GM19372 (cell line): ENCODE measurements at regions not wholly inside any gene's neighbourhood (a gene's known extent, or its start where the extent isn't known, plus 50 kb on each side); places are given as distances from the start of the nearest gene placed in this dataset.

Experiments used
- ATAC-seq: cut with Tn5 transposase; IDR thresholded peaks from one replicate; pipeline ENCODE4 v1.9.1; 2021; ENCODE audit warnings: mild to moderate bottlenecking, low read depth, moderate library complexity; ENCODE audit not compliant: unreplicated experiment

DNA sequence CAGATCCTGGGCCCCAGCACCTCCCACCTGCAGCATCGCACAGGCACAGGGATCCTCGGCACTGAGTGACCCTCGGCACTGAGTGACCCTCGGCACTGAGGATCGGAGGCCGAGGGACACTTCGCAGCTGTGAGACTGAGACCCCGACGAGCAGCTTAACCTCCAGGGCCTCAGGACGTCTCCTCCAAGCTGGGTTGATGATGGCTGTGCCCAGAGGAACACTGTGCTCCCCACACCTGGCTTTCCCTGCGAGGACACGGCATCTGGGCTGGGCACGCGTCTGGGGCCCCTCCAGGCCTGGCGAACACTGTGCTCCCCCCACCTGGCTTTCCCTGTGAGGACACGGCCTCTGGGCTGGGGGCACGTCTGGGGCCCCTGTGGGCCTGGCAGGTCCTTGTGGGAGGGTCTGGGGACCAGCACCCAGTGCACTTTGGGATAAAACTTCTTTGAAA is 158.3 kb upstream of the PPP2R2D start:
- no peak for ATAC-seq

DNA sequence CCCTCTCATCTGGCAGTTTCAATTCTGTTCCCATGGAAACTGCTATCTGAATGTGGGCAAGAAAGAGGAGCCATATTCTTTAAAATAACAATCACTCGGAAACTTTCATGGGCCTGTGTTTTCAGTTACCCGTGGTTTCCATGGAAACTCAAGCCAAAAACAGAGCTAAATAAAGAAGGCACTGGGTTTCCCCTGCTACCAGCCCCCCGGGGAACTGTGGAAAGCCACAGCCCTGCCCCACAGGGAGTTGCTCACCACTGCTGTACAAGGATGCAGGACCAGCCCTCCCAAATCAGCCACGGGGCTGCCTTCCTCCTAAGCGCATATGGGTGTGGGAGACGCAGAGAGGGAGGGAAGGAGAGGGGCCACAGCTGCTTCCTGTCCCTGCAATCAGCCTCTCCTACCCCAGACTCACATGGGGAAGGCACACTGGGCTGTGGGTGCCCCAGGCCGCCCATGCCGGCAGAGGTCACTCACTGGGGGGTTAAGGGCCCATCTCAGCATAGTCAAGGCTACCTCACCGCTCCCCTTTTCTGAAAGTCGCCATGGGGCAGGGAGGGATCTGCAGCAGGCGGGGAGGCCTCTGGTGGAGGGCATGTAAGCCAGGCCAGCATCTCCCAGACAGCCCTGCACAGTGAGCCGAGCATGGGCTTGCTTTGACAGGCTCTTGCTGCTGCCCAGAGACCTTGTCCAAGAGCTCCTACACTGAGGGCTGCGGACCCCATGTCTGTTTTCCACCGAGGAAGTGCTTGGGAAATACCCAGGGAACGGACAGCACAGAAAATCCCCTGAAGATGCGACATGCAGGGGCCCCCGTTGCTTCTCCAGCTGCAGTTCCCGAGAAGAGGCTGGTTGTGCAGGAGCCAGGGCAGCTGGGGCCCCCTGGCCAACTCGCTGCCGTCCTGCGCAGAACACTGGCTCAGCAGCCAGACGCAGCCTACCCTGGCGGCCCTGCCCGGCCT is 157.3 kb upstream of the PPP2R2D start:
- peak; percentile 61 for ATAC-seq

DNA sequence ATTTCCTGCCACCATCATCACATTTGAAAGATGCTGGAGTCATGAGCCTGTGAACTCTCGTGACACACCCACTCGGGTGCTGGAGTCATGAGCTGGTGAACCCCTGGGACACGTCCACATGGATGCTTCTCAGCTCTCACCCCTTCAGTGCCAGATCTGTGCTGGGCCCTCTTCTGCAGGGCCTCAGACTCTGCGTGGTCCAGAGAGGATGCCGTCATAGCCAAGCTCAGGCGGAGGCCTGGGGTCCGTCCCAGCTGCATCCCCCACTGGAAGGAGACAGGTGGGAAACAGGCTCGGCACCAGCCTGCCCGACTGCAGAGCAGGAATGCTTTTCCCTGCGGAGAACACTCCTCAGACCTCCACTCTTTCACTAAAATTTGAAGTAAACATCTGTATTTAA is 156.5 kb upstream of the PPP2R2D start:
- no peak for ATAC-seq

DNA sequence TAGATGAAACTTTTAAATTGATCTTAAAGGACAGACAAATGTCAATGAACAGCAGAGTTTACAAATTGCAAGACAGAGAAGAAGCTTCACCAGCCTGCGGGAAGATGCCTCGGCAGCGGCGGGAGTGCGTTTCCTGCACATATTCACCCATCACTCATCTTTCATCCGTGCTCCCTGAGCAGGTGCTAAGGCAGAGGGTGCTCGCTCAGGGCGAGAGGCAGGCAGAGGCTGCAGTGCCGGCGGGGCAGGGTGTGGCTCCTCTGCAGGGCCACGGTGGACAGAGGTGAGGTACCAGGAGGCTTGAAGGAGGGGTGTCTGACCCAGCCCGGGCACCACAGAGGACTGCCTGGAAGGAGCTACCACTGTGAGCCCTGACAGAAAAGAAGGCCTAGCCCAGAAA is 155.2 kb upstream of the PPP2R2D start:
- no peak for ATAC-seq

DNA sequence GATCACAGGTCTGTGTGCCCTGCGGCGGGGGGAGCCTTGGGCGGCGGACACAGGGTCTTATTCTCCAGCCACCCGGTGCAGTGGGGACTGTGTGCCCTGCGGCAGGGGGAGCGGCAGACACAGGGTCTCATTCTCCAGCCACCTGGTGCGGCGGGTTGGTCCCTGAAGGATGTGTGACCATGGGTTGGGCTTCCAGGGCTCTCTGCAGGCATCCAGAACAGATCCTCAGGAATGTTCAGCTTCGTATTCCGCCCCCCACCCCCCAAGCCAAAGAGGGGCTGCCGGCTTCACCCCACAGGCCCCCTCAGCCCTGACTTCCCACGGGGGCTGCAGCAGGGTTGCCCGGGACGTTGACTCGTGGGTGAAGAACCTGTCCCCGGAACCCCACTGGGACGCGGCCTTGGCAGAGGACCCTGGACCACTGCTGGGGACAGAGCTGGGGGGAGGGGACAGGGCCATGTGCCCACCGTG is 154.5 kb upstream of the PPP2R2D start:
- ATAC-seq, result no peak

DNA sequence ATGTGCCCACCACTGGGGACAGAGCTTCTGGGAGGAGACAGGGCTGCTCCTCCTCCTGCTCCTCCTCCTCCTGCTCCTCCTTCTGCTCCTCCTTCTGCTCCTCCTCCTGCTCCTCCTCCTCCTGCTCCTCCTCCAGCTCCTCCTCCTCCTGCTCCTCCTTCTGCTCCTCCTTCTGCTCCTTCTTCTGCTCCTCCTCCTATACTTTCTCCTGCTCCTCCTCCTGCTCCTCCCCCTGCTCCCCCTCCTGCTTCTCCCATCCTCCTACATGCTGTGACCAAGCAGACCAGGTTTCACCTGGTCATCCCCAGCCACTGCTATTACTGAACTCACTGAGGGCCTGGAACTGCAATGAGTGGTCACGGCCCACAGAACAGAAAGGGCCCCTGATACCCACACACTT is 154.0 kb upstream of the PPP2R2D start:
- no peak for ATAC-seq

DNA sequence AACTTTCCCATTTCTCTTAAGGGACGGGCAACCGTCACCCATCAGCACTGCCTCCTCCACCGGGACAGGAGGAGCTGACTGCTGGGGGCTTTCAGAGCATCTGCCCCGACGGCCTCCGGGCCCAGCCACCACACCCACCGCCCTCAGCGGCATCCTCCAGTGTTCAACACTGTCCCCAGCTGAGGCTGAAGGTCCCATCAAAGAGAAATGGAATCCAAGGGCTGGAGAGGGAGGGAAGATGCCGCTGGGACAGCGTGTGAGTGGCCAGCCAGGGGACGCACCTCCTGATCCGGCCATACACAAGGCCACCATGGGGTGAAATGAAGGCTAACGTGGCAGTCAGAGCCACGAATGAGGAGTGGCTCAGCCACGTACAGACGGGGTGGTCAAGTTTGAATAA is 153.6 kb upstream of the PPP2R2D start:
- ATAC-seq, result no peak

DNA sequence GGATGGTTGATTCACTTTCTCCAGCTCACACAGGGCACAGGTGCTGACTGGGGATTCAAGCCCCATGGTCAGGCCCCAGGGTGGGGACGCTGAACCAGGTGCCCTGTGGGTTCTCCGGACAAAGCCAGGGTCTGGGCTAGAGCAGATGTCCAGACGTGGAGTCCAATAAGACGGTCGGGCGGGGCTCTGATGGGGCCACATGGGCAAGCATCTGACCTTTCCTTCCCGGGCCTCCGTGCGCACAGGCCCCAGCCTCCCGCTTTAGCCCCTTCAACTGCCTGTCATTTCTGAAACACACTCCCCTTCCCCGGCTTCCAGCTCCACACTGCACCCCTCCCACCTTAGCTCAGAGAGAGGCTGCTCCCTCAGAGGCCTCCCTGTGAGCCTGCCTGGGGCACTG is 153.0 kb upstream of the PPP2R2D start:
- ATAC-seq, result no peak

DNA sequence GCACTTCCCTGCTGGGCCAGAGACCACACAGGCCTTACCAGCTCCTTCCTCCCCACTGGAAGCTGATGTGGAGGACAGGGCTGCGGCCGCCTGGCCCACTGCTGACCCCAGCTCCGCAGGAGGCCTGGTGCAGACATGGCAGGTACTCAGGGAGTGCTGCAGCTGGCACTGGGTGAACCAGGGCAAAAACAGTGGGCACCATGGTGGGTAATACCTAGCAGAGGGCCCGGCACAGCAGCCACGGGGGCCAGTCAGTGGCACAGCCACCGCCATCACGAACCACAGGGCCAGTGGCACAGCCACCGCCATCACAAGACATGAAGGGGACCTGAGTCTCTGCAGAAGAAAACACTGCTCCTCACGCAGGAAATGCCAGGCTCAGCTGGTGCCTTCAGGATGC is 152.6 kb upstream of the PPP2R2D start:
- no peak for ATAC-seq

DNA sequence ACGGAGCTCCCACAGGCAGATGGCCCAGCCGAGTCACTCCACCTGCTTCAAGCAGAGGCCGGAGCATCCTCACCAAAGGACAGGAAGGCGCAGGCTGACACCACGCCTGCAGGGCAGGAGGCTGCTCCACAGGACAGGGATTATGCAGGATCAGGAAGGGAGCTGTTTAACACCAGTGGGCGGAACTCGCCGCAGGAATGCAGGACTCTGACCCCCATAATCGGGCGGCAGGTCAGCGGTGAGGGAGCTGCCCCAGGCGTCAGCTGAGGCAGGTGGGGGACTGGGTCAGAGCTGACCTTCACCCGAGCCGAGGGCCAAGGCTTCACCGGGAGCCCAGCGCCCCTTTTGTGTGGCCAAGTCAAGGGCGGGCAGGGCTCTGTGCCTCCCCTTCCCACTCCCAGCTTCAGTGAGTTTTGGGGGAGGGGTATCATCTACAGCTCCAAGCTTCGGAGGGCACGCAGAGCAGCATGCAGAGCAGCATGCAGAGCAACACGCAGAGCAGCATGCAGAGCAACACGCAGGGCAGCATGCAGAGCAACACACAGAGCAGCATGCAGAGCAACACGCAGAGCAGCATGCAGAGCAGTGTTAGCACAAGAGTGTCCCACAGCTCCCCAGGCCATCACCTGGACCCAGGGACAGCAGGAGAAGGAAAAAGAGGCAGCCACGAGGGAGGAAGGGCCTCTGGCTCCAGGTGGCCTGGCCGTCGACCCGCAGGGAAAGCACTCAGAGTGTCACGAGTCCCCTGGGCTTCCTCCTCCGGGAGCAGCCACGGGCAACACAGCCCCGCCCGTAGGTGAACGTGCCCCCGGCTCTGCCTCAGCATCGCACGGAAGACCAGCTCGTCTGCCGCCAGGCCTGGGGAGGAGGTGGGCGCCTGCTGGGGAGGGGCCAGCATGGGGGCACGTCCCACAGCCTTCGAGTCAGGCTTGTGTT is 151.7 kb upstream of the PPP2R2D start:
- no peak for ATAC-seq

DNA sequence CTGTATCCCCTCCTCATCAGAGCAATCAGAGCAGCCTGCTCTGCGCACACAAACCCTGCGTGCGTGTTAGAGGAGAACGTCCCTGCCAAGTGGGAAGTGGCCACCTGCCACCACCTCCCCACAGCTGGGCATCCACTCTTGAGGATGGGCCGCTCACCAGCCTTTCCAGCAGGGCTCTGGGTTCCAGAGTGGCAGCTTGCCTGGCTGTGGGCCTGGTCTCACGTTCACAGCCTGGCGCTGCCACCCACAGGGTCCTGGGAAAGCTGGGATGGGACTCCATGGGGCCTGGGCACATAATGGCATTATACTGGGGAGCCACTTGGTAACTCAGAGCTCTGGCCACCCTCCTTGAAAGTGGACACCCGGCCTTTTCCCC is 151.1 kb upstream of the PPP2R2D start:
- ATAC-seq, result no peak

DNA sequence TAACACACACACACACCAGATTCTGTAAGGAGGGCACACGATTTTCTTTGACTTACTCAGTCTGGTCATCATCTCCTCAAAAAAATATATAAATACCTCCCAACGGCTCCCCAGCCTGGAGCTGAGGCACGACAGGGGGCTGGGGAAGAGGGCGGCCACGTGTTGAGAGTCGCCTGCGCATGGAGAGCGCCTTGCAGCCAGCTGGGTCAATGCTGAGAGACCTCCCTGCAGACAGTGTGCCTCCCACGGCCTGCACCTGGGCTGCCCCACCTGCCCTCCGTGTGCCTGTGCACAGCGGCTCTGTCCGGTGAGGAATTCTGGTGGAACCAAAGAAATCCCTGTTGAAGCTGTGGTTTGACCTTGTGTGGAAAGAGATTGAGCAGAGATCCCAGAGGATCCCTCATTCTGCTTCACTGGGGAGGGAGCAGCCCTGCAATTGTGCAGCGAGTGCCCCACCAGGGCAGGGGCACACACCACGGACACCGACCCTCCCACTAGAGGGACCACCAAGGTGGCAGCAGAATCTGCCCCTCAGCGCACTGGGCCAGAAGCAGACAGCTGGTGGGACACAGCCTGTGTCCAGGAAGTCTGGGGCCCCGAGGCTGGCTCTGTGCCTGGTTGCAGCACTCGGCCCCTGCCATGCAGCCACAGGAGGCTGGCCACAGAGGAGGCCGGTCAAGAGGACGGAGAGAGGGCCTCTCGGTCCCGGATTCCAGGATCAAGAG is 150.5 kb upstream of the PPP2R2D start:
- no peak for ATAC-seq

DNA sequence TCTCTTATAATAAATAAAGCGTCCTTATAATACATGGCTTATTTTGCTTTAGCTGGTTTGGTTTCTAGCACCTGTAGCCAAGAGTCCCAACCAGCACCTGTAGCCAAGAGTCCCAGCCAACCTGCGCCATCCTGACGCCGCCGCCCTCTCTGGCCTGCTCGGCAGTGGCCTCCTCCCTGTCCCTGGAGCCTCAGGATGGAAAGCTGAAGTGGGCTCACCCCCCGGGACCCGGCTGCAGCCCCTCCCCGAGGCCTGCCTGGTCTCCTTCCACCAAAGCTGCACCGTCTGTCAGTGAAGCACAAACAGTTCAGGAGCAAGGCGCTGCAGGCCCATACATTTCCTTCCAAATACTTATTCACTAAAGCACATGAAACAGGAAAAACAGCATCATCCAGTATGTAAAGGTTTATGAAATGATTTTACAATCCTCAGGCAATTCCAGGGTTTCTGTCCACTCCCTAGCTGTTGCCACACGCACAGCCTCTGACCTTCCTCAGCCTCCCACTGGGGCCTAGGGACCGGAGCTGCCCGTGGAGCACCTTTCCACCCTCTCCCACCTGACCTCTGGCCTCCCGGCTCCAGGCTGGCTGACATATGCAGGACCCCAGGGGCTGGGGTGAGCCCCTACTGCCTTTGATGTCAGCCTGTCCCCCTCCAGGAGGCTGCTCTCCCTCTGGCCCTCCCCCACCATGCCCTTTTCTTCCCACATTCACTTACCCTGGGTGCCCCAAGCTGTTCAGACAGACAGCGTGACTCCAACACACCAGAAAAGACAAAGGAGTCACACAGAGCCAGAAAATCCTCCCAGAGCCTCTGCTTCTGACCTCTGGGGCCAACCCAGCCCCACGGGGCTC is 149.6 kb upstream of the PPP2R2D start:
- ATAC-seq, result no peak

DNA sequence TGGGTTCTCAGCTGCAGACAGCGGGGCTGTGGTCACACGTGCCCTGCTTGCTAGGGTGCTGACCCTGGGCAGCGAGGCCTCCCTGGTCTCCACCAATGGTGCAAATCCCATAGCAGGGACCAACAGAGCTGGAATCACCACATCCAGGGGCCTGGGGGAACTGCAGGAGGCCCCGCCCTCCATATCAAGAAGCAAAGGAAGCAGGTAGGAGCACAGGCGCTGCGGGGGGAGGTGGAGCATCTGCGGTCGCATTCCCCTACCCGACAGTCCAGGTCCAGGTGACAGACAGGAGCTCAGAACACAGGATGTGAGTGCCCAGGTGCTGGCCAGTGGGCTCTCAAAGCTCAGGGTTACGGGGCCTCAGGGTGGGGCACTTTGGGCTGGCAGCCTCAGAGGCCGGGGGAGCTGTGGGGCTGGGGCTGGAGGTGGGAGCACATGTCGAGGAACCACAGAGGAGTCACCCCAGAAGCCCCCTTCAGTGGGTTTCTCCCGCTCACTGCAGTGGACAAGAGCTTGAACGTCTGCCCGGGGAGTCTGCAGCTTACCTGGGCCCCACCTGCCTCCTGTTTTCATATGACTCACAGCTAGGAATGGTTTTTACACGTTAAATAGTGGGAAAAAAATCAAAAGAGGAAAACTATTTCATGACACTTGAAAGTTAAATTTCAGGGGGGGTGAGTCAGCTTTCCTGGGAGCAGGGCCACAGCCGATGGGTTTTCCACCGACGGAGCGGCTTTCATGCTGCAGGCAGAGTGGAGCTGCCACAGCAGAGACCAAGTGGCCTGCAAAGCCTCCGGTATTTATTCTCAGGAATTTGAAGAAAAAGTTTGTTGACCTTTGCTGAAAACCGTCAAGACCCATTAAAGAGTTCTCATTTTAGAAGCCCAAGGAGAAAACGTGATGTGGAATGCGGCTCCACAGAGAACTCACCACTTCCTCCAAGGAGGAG is 148.7 kb upstream of the PPP2R2D start:
- ATAC-seq, result no peak

DNA sequence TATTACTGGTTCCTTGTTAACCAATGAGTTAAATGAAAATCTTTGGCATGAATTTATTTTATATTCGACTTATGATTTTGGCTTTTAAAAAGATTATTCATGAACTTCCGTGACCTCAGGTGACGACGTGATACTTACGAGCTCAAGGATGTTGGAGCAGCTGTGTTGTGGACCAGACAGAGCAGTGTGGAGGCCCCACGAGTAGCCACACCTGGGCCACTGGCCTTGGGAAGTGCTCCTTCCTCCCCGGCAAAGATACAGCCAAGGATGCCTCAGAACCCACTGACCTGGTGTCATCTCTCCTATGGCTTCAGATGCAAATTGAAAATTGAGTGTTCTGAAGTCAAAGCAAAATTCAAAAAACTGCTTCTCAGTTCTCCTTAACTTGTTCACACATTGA is 147.5 kb upstream of the PPP2R2D start:
- no peak for ATAC-seq

DNA sequence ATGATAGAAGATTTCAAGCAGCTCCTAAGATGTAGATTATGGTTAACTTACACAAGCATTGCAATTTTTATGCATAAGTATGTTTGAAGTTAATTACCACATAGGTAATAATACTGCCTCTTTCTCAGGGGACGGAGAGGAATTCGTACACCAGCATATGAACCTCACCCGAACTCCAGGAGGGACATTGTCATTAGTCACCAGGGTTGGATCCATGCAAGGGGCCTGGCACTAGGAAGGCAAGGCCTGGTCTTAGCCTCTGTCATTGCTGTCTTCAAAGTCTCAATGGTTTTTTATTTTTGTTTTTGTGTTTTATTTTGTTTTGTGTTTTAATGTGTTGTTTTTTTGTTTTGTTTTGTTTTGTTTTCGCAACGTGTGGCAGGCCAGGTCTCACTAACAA is 145.6 kb upstream of the PPP2R2D start:
- ATAC-seq, result no peak

DNA sequence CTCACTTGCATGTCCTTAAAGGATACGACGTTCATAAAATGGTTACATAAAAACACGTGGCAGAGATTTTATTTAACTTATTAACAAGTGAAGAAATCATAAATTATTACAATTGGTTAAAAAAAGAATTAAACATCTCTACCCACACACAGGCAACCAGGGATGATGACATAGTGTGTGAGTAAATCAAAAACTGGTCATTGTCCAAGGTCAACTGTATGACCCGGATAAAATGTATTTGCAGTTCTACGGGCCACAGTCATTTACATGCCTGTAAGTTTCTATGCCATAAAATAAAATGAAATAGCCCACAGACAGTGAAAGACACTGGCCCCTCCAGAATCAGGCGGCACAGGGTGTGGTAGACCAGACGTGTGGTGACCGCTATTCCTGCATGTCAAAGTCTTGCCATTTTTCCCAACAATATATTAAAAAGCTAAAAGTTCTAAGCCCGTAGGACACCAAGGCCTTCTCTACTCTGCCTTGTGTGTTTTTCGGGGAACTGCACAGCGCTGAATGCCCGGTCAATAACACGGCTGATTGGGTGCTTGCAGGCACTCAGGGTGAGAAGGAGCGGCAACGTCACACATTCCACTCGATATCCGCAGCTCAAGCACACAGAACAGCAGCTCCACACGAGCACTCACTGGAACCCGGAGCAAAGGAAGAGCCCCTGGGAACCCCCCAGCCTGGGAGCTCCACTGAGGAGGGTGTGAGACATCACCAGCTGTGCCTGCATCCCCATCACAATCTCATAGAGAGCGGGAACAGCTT is 143.3 kb upstream of the PPP2R2D start:
- no peak for ATAC-seq
